ENCODE measurements at regions not wholly inside any gene's neighbourhood (a gene's known extent, or its start where the extent isn't known, plus 50 kb on each side); places are given as distances from the start of the nearest gene placed in this dataset.

GRCh38 chr17:13952009-13952750 is 117.1 kb upstream of the COX10 start:
- ATAC-seq = no peak
- no peaks in the 10 kb centered on the region for H3K9me3 ChIP-seq
- no peak overlapping the region for H3K27ac ChIP-seq
- no peak for TF ChIP-seq CTCF (IDR thresholded peaks at IDR 0.05)
- H3K4me1 ChIP-seq = no peaks in the 10 kb centered on the region
- no peak for DNase-seq
- intact Hi-C loops (cut with DNase I) = no loop called here
- no peak overlapping the region for H3K4me3 ChIP-seq
- H3K36me3 ChIP-seq = no peaks in the 10 kb centered on the region
- H3K27me3 ChIP-seq = no peaks in the 10 kb centered on the region

- ATAC-seq (no peak), DNase-seq (no peak)
- no peak for TF ChIP-seq CTCF (IDR thresholded peaks at IDR 0.05)
- intact Hi-C loops (cut with DNase I) = no loop called here
- Histone ChIP-seq H3K4me3 (no peak overlapping the region), H3K27me3 (no peaks in the 10 kb centered on the region), H3K27ac (no peak overlapping the region), H3K36me3 (no peaks in the 10 kb centered on the region), H3K9me3 (no peaks in the 10 kb centered on the region), H3K4me1 (no peaks in the 10 kb centered on the region)
Observed at GRCh38 chr17:13953841-13954240, 115.5 kb upstream of the COX10 start.

GRCh38 chr17:13957636-13958035 is 111.7 kb upstream of the COX10 start:
- DNase-seq (no peak), ATAC-seq (no peak)
- no peak overlapping the region for H3K27ac ChIP-seq
- intact Hi-C loops (cut with DNase I) = no loop called here
- no peak for TF ChIP-seq CTCF (IDR thresholded peaks at IDR 0.05)
- H3K9me3 ChIP-seq = no peaks in the 10 kb centered on the region
- H3K4me3 ChIP-seq = no peak overlapping the region
- H3K36me3 ChIP-seq = no peaks in the 10 kb centered on the region
- H3K27me3 ChIP-seq = no peaks in the 10 kb centered on the region
- no peaks in the 10 kb centered on the region for H3K4me1 ChIP-seq

GRCh38 chr17:13958773-13959172 is 110.5 kb upstream of the COX10 start:
- H3K27me3 ChIP-seq = no peaks in the 10 kb centered on the region
- DNase-seq (no peak), ATAC-seq (no peak)
- H3K4me1 ChIP-seq = no peaks in the 10 kb centered on the region
- H3K9me3 ChIP-seq = no peaks in the 10 kb centered on the region
- no peak for TF ChIP-seq CTCF (IDR thresholded peaks at IDR 0.05)
- no peak overlapping the region for H3K4me3 ChIP-seq
- no peak overlapping the region for H3K27ac ChIP-seq
- intact Hi-C loops (cut with DNase I) = no loop called here
- no peaks in the 10 kb centered on the region for H3K36me3 ChIP-seq

GRCh38 chr17:13961265-13961664 is 108.0 kb upstream of the COX10 start:
- DNase-seq = no peak
- H3K4me1 ChIP-seq = no peaks in the 10 kb centered on the region
- intact Hi-C loops (cut with DNase I) = no loop called here
- TF ChIP-seq CTCF (IDR thresholded peaks at IDR 0.05) = no peak
- no peaks in the 10 kb centered on the region for H3K9me3 ChIP-seq
- no peak for ATAC-seq
- no peaks in the 10 kb centered on the region for H3K36me3 ChIP-seq
- H3K4me3 ChIP-seq = no peak overlapping the region
- no peaks in the 10 kb centered on the region for H3K27me3 ChIP-seq
- H3K27ac ChIP-seq = no peak overlapping the region

All from upper lobe of right lung (tissue), 1 donor.